GM18508 (cell line): ENCODE measurements at regions not wholly inside any gene's neighbourhood (a gene's known extent, or its start where the extent isn't known, plus 50 kb on each side); places are given as distances from the start of the nearest gene placed in this dataset.
"Not testable (repeated sequence)": the region's sequence is repeated elsewhere in the genome, so short reads cannot be mapped to it uniquely, and the experiment has no call there.

Source experiments
- ATAC-seq: cut with Tn5 transposase; IDR thresholded peaks from one replicate; pipeline ENCODE4 v1.9.1; 2021; ENCODE audit warnings: moderate number of reproducible peaks; ENCODE audit not compliant: insufficient read depth, unreplicated experiment

- no peak for ATAC-seq
Measured at GRCh38 chrX:121802881-121803412, 755.5 kb downstream of the GLUD2 start.

- ATAC-seq, result no peak
Measured at GRCh38 chrX:121823406-121823805, 776.0 kb downstream of the GLUD2 start.

DNA sequence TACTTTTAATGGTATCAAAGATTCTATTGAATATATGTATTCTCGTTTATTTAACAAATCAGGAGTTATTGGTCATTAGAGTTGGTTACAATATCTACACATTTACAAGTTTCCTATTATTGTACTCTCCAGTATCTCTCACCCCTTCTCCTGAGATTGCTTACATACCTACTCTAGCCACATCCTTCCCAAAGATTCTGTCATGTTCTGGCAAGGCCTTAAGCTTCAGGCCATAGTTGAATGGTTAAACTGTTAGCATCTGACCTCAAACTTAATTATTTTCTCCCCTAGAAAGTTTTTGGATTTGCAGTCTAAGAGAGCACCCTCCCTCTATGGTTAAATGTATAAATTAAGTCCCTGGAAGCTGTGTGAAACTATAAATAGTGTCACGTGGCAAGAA, 784.2 kb downstream of the GLUD2 start:
- ATAC-seq, result no peak

DNA sequence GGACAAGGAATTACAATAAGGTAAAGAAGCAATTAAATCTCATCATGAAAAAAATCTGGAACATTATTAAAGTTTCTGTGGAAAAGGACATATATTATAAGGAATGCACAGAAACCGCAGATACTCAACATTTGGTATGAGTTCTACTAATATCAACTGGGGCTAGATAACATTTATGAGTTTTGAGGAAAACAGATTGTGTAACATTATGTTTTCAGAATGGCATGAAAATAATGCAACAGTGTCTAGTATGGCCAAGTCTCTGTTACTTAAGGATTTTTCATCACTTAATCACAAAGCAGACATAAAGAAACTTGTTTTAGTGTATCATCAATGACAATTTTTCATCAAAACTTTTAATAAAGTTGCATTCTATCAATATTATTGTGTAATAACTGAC, 785.0 kb downstream of the GLUD2 start:
- ATAC-seq, result no peak

DNA sequence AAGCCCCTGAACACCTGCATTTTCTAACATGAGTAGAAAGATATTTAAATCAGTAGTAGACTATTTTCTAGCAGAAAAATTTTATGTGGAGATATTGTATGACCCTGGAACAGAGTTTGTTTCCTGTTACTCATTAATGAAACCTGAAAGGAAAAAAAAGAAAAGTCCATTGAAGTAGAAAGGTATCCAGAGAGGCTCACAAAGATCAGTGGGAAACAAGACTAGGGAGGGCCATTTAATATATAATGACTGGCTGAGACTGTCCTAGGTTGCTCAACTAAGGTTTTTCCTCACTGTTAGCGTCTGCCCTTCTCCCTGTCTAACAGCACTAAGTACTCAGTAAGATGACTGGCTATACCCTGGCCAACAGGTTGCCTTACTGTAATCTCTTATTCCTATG, 788.6 kb downstream of the GLUD2 start:
- no peak for ATAC-seq

DNA sequence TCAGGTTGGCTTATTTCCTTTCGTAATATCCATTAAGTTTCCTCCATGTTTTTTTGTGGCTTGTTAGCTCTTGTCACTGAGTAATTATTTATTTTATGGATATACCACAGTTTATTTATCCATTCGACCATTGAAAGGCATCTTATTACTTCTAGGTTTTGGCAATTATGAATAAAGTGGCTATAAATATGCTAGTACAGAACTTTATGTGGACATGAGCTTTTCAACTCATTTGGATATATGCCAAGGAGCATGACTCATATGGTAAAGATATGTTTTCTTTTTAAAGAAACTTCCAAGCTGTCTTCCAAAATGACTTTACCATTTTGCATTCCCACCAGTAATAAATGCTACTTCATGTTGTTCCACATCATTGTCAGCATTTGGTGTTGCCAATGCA, 803.6 kb downstream of the GLUD2 start:
- no peak for ATAC-seq

DNA sequence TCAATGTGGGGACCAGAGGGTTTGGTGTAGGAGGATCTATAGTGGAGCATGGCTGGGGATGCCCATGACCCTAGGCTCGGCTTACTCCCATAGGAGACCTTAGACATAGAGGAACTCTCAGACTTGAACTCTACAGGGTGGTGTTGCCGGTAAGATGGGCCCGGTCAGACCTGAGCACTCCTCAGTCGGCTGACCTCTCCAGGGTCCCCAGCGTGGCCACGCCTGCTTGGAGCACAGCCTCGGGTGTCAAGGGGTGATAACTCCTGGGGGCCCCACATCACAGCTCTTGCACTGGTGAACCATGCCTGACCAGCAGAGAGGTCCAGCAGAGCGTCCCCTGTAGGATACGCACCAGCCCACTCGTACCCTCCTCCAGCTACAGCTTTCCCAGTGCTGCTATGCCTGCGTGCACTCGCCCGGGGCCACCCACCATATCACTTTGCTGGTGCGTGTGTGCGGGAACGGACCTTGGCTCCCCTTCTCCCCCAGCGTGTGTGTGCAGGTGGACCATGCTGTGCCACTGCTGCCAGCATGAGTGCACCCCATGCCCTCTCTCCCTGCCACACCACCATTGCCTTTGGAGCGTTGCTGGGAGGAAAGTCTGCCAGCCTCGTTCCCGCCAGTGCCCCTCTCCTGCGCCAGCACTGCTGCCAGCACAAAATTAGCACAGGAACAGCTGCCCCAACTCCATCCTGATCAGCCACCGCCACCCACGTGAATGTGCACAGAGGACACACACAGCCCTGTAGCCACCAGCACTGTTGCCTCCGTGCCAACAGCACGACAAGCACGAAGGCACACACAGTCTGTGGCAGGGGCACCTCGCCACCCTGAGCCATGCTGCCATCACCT, 806.6 kb downstream of the GLUD2 start:
- ATAC-seq, result no peak

GRCh38 chrX:121854614-121854911, 807.2 kb downstream of the GLUD2 start:
- ATAC-seq, result no peak

GRCh38 chrX:121858867-121859647, 811.6 kb downstream of the GLUD2 start:
- no peak for ATAC-seq

DNA sequence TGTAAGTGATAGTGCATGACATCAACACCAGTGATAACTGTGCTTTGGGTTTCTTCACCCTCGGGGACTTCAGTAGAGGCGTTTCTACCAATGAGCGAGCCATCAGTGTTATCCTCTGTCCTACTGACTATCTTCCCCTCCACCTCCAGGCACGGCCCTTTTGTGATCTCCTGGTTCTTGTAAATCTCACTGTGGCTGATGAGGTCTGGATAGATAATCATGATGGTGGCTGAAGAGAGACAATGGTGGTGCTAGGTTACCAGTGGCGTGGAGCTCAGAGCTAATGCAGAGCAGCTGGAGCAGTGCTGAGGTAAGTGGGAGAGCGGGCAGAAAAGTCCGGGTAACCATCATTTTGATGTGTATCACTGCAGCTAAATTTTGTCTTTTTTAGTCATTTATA, 816.6 kb downstream of the GLUD2 start:
- no peak for ATAC-seq

GRCh38 chrX:121864561-121864960, 817.2 kb downstream of the GLUD2 start:
- ATAC-seq, result no peak

DNA sequence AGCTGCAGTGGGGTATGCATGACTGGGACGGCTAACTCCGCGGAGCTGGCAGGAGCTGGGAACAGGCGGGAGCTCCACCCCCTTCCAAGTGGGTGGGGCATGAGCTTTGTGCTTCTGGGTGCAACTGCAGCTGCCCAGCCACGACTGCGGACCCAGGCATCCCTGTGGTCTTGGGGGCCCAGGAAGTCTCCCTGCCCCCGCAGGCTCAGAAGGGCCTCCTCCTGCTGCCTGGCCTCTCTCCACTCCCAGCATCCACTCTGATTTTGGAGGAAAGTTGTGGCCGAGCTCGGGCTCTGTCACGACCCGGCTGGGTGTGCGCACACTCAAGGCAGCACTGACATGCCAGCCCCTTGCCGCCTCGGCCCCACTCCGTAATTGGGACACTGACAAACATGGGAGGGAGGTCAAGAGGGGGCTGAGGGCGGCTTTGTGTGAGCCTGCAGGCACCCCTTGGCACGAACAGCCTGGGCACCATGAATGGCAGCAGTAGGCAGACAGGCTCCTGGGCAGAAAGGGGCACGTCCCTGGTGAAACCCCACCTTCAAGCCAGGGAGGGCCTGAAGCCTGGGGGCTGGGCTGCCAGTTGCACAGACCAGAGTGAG, 822.6 kb downstream of the GLUD2 start:
- ATAC-seq, result no peak

DNA sequence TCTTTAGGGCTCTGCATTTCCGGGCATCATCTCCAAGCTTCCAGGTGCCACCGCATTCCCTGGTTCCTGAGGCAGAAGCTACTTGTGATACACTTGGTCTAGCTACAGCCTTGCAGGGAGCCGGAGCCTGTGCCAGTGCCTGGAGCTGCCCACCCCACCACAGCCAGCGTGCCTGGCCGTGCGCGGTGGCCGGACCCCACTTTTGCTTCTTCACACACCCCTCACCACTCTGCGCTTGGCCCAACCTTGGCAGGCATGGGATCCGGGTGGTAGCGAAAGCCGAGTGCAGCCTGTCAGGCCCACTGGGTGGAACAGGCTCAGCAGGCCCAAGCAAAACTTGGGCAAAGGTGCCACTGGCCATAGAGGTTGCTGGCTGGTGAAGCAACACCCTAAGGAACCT, 823.7 kb downstream of the GLUD2 start:
- ATAC-seq, result no peak

GRCh38 chrX:121876305-121876704, 828.9 kb downstream of the GLUD2 start:
- ATAC-seq, result no peak

DNA sequence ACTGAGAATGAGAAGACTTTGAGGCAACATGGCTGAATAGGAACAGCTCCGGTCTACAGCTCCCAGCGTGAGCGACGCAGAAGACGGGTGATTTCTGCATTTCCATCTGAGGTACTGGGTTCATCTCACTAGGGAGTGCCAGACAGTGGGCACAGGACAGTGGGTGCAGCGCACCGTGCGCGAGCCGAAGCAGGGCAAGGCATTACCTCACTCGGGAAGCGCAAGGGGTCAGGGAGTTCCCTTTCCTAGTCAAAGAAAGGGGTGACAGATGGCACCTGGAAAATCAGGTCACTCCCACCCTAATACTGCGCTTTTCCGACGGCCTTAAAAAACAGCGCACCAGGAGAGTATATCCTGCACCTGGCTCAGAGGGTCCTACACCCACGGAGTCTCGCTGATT, 829.9 kb downstream of the GLUD2 start:
- ATAC-seq, result not testable (repeated sequence)

GRCh38 chrX:121886557-121886956, 839.1 kb downstream of the GLUD2 start:
- ATAC-seq, result no peak

- no peak for ATAC-seq
Measured at GRCh38 chrX:121894756-121895155, 847.3 kb downstream of the GLUD2 start.

GRCh38 chrX:121902463-121902862, 855.1 kb downstream of the GLUD2 start:
- ATAC-seq, result no peak

DNA sequence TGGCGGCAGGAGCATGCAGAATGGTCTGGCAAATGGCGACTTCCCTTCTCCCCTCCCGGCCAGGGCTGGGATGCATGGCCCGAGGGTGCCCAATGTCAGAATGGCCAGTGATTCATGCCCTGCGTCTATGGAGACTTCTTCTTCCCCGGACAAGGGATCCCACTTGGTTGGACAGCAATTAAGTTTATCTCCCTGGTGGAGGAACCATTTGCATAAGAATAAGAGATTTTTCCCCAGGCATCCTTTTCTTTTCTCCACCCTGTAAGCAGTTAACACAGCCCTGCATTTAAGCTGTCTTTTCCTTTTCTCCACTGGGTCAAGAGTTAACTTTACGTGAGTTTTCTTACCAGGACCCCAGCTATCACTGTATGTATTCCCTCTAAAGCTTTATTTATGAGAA, 856.6 kb downstream of the GLUD2 start:
- no peak for ATAC-seq

GRCh38 chrX:121921258-121921657, 873.8 kb downstream of the GLUD2 start:
- no peak for ATAC-seq

DNA sequence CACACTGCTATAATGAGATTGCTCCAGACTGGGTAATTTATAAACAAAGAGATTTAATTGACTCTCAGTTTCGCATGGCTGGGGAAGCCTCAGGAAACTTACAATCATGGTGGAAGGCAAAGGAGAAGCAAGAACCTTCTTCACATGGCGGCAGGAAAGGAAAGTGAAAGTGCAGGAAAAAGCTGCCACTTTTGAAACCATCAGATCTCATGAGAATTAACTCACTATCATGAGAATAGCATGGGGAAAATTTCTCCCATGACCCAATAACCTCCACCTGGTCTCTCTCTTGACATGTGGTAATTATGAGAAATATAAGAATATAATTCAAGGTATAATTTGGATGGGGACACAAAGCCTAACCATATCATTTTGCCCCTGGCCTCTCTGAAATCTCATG, 884.2 kb downstream of the GLUD2 start:
- ATAC-seq, result no peak
